ENCODE measurements at regions not wholly inside any gene's neighbourhood (a gene's known extent, or its start where the extent isn't known, plus 50 kb on each side); places are given as distances from the start of the nearest gene placed in this dataset.
"Not testable (repeated sequence)": the region's sequence is repeated elsewhere in the genome, so short reads cannot be mapped to it uniquely, and the experiment has no call there.

DNA sequence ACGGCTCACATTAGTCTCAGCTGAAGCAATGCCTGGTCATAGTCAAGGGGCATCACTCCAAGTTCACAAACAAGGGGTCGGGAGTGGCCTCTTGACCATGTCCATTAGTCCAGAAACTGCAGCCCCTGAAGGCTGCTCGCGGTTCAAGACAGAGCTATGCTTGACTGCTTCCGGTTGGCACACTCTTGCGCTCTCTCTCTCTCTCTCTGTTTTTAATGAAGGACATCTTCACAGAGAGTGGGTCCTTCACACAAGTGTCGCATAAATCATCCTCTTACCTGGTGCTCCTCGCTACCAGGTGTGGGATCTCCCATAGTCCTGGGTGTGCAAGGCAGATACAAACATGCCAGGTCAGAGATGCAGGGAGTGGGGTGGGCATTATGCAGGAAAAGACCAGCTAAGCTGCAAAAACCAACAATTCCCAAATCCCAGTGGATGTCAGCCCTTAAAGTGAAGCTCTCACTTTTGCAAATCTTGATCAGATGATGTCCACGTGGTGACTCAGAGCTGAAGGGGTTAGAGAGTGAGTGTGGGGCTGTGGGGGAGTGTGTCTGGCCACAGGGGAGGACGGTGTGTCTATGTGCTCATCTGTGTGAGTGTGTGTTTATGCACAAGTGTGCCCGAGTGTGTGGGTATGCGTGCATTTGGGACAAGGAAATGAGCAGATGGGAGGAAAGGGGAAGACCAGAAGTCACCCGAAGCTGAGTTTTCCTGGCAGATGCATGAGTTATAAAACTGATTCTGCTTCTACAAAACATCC is 83.7 kb upstream of the PPP2R2D start:
- DNase-seq (ENCODE audit: low spot score): no peak

DNA sequence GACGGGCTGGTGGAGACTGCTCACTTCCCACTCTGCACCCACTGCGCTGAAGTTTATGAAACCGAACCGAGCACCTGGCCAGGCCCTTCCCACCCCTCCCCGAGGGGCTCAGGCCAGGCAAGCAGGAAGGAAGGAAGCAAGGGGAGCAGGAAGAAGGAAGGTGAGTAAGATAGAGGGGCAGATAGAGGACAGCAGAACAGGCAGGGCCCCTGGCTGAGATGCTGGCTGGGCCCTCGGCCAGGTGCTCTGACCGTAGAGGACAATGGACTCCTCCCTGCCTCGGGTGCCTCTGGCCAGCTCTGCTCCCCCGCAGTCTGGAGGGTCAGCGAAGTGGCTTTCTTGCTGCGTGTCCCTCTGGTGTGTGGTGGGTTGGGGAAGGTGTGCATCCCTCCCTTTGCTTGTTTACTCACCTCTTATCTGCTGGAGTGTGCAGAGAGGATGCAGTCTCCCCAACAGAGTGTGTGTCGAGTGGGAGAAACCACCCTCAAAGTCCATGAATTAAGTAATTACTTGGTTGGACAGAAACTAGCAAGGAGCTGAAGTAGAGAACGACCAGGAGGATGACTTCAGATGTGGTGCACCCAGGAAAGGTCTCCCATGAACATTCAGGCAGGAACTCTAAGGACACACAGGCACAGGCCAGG is 82.8 kb upstream of the PPP2R2D start:
- no peak for DNase-seq (ENCODE audit: low spot score)

DNA sequence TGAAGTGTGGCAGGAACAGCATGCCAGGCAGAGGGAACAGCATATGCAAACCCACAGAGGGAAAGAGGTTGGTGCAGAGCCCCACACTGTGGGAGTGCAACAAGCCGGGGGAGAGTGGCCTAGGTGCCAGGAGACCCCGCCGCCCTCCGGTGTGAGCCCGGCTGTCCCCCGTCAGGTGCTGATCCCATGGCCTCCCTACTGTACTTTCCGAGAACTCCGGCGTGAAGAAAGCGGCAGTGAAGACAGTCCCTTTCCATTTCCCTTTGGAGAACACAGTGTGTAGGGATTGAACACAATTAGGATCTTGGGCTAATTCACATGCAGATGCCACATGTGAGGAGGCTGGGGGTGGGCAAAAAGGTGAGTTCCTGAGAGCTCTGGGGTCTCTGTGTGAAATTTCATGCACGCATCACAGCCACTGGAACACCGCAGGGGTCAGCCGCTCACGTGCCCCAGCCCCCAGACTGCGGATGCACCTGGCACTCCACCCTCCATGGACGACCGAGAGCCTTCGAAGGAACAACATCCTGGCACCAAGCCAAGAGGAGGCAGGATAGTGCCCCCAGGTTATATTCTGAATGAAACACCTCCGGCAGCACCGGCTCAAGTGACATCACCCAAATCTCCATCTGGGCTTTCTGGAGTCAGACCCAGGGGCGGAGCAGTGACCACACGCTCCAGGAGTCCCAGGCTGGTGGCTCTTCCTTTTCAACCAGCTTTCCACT is 82.1 kb upstream of the PPP2R2D start:
- no peak for DNase-seq (ENCODE audit: low spot score)

DNA sequence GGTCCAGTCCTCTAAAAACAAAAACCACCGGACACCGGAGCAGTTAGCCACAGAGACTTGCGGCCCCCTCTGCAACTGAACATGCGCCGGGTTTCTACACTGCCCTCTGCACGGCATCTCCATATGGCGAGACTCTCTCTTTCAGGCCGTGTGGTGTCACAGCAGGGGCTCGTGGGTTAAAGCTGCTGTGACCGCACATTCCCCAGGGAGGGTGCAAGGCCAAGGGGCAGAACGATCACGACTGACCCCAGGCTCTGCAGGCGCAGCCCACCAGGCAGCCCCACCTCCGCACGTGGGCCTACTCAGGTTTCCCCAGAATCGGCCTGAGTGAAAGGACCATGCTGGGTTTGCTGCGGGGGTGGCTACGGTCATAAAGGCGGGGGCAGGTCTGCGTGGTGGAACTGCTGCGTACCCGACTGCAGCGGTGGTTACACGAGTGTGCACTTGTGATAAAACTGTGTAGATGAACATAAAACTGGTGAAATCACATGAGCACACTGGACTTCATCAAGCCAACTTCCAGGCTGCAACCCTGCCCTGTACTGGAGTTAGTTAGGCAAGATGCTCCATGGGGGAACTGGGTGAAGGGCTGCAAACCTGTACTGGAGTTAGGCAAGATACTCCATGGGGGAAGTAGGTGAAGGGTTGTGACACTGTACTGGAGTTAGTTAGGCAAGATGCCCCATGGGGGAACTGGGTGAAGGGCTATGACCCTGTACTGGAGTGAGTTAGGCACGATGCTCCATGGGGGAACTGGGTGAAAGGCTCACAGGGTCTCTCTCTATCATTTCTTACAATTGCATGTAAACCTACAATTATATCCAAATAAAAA is 81.4 kb upstream of the PPP2R2D start:
- no peak for DNase-seq (ENCODE audit: low spot score)

DNA sequence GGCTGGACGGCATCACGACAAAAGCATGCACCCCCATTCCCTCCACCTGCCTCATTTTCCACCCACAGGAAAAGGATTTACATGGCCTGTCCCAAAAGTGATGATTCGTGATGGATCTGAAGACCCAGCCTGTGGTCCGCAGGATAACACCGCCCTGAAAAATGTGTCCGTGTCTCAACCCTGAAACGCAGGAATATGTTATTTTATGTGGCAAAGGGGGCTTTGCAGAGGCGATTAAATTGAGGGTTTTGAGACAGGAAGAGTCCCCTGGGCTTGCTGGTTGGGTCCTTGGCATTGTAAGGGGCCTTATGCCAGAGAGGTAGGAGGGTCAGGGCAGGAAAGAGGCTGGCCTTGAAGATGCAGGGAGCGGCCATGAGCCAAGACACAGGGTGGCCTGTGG is 80.2 kb upstream of the PPP2R2D start:
- no peak for DNase-seq (ENCODE audit: low spot score)

DNA sequence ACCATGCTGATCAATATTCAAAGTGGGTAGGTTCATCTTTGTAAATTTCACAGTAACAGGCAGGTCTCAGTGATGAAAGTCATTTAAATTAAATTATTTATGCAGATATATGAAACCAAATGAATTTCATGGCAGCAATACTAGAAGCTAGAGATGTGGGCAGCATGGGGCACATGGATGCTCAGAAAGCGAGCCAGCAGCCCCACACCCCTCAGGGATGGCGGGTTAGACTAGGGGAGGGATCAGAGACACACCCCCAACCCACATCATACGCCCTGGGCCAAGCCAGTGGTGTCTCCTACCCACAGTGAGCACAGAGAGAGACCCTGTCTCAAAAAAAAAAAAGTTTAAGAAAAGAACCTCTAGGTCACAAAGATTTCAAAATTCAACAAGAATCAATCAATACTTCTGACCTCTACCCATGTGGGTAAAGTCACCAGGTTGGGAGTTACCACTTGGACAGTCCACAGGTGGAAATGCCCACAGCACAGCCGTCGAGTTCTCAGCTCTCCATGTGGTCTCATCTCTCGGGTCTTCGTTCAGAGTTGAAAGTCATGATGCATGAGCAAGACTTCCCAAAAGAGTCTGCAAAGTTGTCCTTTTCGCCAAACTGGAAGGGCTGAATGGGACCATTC is 79.3 kb upstream of the PPP2R2D start:
- DNase-seq (ENCODE audit: low spot score): no peak

DNA sequence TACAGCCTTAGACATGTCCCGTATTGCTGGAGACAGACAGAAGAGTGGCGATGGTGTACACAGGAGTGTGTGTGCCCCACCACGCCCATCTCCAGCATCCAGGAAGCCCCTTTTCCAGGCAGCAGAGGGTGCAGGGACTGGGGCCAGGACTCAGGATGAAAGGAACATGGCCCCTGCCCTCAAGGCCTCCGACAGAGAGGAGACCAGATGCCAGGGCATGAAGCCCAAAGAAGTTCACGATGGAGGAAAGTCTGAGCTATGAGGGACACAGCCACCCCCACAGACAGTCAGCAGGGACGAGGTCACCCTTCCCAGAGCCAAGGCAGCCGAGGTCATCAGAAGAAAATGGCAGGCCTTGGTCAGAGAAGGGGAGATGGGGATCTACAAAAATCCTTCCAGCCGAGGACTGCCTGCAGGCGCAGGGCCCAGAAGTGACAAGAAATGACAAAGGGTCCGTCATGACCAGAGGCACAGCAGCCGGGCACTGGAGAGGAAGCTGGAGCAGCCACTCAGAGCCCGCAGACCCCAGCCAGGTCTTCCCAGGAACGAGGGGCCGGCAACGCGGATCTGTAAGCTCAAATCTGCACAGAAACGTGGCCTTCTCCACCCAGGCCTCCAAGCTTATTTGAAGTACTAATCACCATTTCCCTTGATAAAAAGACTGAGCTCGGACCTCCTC is 78.7 kb upstream of the PPP2R2D start:
- DNase-seq (ENCODE audit: low spot score): no peak

DNA sequence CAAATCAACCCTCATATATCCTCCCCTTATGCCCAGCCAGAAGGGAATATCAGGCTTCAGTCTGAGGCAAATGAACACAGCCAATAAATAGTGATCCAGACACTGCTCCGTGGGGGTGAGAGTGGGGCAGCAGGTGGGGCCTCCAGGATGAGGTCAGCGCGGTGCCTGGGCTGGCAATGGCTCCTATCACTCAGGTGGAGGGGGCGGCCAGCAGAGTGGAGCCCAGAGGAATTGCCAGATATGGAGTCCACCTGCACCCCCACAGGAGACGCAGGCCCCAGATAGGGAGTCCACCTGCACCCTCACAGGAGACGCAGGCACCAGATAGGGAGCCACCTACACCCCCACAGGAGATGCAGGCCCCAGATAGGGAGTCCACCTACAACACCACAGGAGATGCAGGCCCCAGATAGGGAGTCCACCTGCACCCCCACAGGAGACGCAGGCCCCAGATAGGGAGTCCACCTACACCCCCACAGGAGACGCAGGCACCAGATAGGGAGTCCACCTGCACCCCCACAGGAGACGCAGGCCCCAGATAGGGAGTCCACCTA is 78.0 kb upstream of the PPP2R2D start:
- no peak for DNase-seq (ENCODE audit: low spot score)

DNA sequence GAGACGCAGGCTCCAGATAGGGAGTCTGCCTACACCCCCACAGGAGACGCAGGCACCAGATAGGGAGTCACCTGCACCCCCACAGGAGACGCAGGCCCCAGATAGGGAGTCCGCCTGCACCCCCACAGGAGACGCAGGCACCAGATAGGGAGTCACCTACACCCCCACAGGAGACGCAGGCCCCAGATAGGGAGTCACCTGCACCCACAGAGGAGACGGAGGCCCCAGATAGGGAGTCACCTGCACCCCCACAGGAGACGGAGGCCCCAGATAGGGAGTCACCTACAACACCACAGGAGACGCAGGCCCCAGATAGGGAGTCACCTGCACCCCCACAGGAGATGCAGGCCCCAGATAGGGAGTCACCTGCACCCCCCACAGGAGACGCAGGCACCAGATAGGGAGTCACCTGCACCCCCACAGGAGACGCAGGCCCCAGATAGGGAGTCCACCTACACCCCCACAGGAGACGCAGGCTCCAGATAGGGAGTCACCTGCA is 77.2 kb upstream of the PPP2R2D start:
- not testable (repeated sequence) for DNase-seq (ENCODE audit: low spot score)

DNA sequence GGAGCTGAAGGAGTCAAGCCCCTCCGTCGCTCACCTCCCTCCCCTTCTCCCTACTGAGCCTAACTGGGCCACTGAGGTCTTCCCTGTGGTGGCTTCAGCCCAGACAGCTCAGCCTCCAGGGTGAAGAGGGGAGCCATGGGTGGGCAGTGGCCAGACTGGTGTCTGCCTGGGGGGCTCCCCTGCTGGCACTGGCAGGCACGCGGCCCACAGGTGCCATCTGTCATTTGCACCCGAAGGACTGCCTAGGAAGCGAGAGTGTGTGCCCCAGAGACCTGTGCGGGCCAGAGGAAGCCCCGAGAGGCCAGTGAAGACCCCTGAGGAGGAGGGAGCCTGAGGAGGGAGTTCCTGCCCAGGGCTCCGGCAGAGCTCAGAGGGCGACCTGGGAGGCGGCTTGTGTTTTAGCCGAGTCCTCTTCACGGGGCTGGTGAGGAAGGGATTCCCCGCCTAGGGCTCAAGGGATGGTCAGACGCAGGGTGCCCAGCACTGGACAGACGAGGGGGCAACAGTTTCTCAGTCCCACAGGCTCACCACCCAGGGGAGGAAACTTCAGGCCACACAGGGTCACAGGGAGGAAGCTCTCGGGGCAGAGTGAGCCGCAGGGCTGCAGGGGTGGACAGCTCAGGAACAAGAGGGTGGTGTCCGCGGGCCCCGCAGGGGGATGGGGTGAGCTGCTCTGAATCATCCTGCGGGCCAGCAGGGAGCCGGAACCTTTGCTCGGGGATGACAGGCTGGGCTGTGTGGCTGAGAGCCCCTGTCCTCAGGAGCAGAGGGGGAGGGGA is 76.2 kb upstream of the PPP2R2D start:
- DNase-seq (ENCODE audit: low spot score): no peak

DNA sequence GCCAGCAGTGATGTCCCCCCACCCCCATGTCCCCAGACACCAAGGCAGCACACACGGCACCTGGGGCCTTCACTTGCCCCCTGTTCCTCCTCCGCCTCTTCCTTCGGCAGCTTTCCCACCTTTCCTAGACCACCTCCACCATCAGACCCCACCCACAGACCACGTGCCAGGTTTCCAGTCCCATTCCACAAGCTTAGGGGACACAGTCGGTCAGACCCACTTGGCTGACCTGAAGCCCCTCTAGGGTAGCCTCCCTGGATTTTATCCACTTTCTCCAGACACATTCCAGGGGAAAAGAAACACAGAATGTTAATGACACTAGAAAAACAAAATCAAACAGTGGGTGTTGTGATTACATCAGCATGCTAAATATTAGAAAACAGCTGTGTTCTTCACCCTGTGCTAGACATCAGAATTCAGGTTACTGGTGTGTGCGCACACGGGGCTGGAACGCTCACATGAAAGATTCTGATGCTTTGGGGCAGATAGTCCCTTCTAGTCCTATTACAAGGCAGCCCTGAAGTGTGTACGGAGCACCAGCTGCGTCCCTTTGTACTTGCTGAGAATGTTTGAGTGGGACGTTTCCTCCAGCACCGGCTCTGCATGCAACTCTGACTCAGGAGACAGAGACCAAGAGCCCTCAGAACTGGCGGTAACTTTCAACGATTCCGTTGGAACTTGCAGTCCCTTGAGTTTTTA is 75.5 kb upstream of the PPP2R2D start:
- no peak for DNase-seq (ENCODE audit: low spot score)

DNA sequence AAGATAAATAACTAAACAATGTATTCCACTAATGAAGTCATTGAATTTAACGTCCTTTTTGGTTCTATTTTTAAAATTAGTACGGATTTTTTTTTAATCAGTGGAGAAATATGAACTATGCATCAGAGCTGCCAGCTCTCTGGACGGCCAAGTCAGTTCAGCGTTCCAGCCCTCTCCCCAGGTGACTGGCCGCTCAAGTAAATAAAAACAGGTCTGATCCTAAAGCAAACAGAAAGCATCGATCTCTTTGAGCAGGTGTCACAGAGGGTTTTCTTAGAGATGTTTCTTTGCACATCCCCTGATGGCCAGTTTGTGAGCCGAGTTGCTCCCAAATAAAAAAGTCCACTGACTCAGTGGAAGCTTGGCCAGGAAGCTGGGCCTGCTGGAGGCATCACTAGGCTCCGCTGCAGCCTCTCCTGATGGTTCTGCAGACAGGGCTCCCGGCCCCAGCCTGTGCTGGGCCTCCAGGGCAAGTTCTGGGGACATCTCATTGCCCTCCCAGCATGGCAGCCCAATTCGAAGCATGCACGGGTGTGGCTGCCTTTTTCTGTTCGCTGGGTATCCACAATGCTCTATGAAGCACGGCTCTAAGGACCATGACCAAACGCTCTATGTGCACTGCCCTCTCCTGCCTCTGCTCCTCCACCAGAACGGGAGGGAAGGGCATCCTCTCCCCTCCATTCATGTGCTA is 74.7 kb upstream of the PPP2R2D start:
- DNase-seq (ENCODE audit: low spot score): no peak

DNA sequence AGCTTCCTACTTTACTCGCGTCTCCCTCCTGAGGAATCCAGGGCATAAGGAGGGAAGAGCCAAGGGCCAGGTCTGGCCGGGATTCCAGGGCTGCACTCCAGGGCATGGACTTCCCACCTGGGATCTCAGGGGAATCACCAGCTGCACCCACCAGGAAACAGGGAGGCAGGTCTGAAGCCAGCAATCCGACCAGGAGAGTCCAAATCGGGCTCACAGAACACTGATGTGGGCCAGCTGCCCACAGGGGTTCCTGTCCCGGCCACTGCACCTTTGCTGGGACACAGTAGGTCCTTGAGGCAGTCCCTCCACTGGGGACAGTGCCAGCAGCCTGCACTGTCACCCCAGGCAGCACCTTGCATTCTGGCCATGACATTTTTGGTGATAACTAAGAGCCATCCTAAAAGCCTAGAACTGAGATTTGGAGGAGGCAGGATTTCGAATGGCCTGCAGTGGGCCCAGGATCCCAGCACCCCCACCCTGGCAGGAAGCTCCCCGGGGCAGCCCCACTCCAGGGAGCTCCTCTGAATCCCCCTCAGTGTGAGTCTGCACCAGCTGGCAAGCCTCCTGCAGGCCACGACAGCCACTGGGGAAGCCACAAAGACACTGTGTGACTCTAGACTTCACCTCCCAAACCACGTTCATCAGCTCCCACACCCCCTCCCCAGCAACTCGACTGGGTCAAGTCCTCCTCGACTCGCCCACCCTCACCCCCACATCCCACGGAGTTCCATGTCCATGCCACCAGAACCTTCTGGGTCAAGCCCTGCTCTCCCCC is 71.5 kb upstream of the PPP2R2D start:
- no peak for DNase-seq (ENCODE audit: low spot score)

DNA sequence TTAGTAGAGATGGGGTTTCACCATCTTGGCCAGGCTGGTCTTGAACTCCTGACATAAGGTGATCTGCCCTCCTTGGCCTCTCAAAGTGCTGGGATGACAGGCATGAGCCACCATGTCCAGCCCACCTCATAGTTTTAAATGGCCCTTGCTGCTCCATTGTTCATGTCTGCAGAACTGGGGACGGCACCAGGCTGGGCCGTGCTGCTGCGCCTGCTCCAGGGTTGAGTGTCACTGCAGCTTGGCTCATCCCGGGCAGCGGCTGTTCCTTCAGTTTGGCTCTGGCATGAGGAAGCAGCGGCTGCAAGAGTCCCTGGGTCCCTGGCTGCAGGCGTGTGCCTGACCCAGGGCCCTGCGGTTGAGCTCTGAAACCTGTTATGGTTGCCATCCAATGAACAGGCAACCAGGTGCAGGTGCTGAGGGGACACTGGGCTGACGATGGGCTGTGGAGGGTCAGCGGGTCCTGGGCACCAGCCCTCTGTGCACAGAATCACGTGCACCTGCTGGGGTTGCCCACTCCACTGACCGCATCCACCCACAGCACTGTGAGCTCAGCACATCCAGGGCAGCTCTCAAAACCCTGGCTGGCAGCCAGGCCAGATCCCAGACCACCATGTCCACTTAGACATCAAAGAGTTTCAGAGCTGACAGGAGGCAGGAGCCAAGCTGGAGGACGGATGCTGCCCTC is 70.2 kb upstream of the PPP2R2D start:
- DNase-seq (ENCODE audit: low spot score): no peak

DNA sequence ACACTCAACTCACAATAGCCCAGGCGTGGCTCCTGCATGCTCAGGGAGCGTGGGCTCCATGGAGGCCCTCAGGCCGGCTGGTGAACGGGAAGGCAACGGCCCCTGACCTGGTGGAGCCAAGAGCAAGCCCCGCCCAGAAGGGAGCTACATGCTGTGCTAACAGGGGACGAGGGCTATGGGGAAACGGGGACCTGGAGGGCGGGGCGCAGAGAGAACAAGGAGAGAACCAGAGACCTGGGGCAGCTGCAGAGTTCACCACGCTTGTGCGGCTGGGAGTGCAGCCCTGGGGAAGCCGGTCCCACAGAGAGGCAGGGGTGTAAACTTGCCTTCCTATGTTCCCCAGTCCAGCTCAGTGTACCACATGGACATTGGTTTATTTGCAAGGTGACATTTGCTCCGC is 69.2 kb upstream of the PPP2R2D start:
- DNase-seq (ENCODE audit: low spot score): no peak

DNA sequence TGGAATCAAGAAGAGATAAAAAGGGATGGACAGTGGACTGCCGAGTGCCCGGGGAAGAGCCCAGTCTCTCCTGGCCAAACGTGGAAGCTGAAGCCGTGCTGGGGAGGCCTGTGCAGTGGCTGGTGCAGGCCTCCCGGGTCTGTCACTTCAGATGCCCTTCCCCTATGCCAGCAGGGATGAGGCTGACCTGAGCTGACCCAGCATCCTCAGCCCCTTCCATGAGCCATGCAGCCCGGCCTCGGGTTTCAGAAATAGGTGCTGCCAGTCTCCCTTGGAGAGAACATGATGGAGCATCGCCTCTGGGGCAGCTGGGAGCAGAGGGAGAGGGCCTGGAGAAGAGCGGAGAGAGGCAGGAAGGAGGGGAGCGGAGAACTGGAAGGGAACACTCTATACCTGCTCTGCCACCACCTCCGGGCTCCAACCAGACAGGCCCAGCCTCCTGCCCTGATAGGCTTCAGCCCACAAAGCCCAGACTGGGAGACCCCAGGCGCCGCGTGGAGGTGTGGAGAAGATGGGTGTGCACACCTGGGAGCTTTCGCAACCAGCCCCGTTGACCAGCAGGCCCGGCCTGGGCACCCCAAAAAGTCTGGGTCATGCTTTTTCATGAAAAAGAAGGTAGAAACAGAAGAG is 68.6 kb upstream of the PPP2R2D start:
- DNase-seq (ENCODE audit: low spot score): no peak

DNA sequence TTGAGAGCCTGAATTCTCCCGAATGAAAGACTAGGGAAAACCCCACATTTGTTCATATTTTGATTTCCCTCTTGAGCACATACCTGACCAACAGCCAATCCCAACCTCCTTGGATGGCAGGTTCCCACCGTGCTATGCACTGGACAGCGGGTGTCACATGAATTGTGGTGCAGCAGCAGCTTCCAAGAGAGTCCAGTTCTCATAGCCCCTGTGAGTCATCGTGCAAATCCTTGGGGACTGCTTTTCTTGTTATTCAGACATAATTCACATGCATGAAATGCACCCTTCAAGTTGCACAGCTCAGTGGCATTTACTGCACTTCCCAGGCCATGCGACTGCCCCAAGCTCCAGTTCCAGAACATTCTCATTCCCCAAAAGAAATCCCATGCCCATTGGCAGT is 67.8 kb upstream of the PPP2R2D start:
- DNase-seq (ENCODE audit: low spot score): no peak

All from kidney tubule cell (primary cell).